ENCODE measurements at regions not wholly inside any gene's neighbourhood (a gene's known extent, or its start where the extent isn't known, plus 50 kb on each side); places are given as distances from the start of the nearest gene placed in this dataset.

- Histone ChIP-seq H3K4me3 (ENCODE audit: low read length) (no peak overlapping the region), H3K36me3 (ENCODE audit: control insufficient read depth, insufficient read depth, low read length) (no peaks in the 10 kb centered on the region), H3K9ac (ENCODE audit: low read length) (no peak overlapping the region), H3K9me3 (ENCODE audit: control insufficient read depth, low read length) (no peaks in the 10 kb centered on the region), H3K4me1 (ENCODE audit: control insufficient read depth, insufficient read depth, low read length) (no peaks in the 10 kb centered on the region), H3K27me3 (ENCODE audit: control insufficient read depth, insufficient read depth, low read length) (no peaks in the 10 kb centered on the region)
Observed at GRCh38 chr2:239786791-239787190, 238.4 kb downstream of the NDUFA10 start.

GRCh38 chr2:239781454-239781853 is 243.7 kb downstream of the NDUFA10 start:
- Histone ChIP-seq H3K4me1 (ENCODE audit: control insufficient read depth, insufficient read depth, low read length) (no peaks in the 10 kb centered on the region), H3K27me3 (ENCODE audit: control insufficient read depth, insufficient read depth, low read length) (no peaks in the 10 kb centered on the region), H3K36me3 (ENCODE audit: control insufficient read depth, insufficient read depth, low read length) (no peaks in the 10 kb centered on the region), H3K9me3 (ENCODE audit: control insufficient read depth, low read length) (no peaks in the 10 kb centered on the region), H3K4me3 (ENCODE audit: low read length) (no peak overlapping the region), H3K9ac (ENCODE audit: low read length) (no peak overlapping the region)

- no peaks in the 10 kb centered on the region for H3K4me1 ChIP-seq (ENCODE audit: control insufficient read depth, insufficient read depth, low read length)
- H3K9me3 ChIP-seq (ENCODE audit: control insufficient read depth, low read length): no peaks in the 10 kb centered on the region
- no peaks in the 10 kb centered on the region for H3K27me3 ChIP-seq (ENCODE audit: control insufficient read depth, insufficient read depth, low read length)
- no peak overlapping the region for H3K4me3 ChIP-seq (ENCODE audit: low read length)
- no peaks in the 10 kb centered on the region for H3K36me3 ChIP-seq (ENCODE audit: control insufficient read depth, insufficient read depth, low read length)
- H3K9ac ChIP-seq (ENCODE audit: low read length): no peak overlapping the region
Observed at GRCh38 chr2:239780236-239780994, 244.7 kb downstream of the NDUFA10 start.

GRCh38 chr2:239779584-239779983 is 245.6 kb downstream of the NDUFA10 start:
- Histone ChIP-seq H3K9me3 (ENCODE audit: control insufficient read depth, low read length) (no peaks in the 10 kb centered on the region), H3K4me3 (ENCODE audit: low read length) (no peak overlapping the region), H3K36me3 (ENCODE audit: control insufficient read depth, insufficient read depth, low read length) (no peaks in the 10 kb centered on the region), H3K27me3 (ENCODE audit: control insufficient read depth, insufficient read depth, low read length) (no peaks in the 10 kb centered on the region), H3K9ac (ENCODE audit: low read length) (no peak overlapping the region), H3K4me1 (ENCODE audit: control insufficient read depth, insufficient read depth, low read length) (no peaks in the 10 kb centered on the region)

- H3K4me3 ChIP-seq (ENCODE audit: low read length): no peak overlapping the region
- H3K27me3 ChIP-seq (ENCODE audit: control insufficient read depth, insufficient read depth, low read length): no peaks in the 10 kb centered on the region
- H3K36me3 ChIP-seq (ENCODE audit: control insufficient read depth, insufficient read depth, low read length): no peaks in the 10 kb centered on the region
- no peaks in the 10 kb centered on the region for H3K4me1 ChIP-seq (ENCODE audit: control insufficient read depth, insufficient read depth, low read length)
- no peaks in the 10 kb centered on the region for H3K9me3 ChIP-seq (ENCODE audit: control insufficient read depth, low read length)
- H3K9ac ChIP-seq (ENCODE audit: low read length): no peak overlapping the region
Observed at GRCh38 chr2:239778861-239779558, 246.1 kb downstream of the NDUFA10 start.

- no peaks in the 10 kb centered on the region for H3K27me3 ChIP-seq (ENCODE audit: control insufficient read depth, insufficient read depth, low read length)
Observed at GRCh38 chr2:239778042-239778851, 246.9 kb downstream of the NDUFA10 start.

GRCh38 chr2:239777219-239777618 is 247.9 kb downstream of the NDUFA10 start:
- no peaks in the 10 kb centered on the region for H3K36me3 ChIP-seq (ENCODE audit: control insufficient read depth, insufficient read depth, low read length)
- no peaks in the 10 kb centered on the region for H3K27me3 ChIP-seq (ENCODE audit: control insufficient read depth, insufficient read depth, low read length)
- H3K9me3 ChIP-seq (ENCODE audit: control insufficient read depth, low read length): no peaks in the 10 kb centered on the region
- no peak overlapping the region for H3K9ac ChIP-seq (ENCODE audit: low read length)
- H3K4me3 ChIP-seq (ENCODE audit: low read length): no peak overlapping the region
- no peaks in the 10 kb centered on the region for H3K4me1 ChIP-seq (ENCODE audit: control insufficient read depth, insufficient read depth, low read length)

More at GRCh38 chr2:239778042-239778851, 246.9 kb downstream of the NDUFA10 start:
- Histone ChIP-seq H3K4me3 (ENCODE audit: low read length) (no peak overlapping the region), H3K36me3 (ENCODE audit: control insufficient read depth, insufficient read depth, low read length) (no peaks in the 10 kb centered on the region), H3K4me1 (ENCODE audit: control insufficient read depth, insufficient read depth, low read length) (no peaks in the 10 kb centered on the region), H3K9ac (ENCODE audit: low read length) (no peak overlapping the region), H3K9me3 (ENCODE audit: control insufficient read depth, low read length) (no peaks in the 10 kb centered on the region)

- H3K9ac ChIP-seq (ENCODE audit: low read length): no peak overlapping the region
- H3K9me3 ChIP-seq (ENCODE audit: control insufficient read depth, low read length): no peaks in the 10 kb centered on the region
- H3K4me1 ChIP-seq (ENCODE audit: control insufficient read depth, insufficient read depth, low read length): no peaks in the 10 kb centered on the region
- no peaks in the 10 kb centered on the region for H3K27me3 ChIP-seq (ENCODE audit: control insufficient read depth, insufficient read depth, low read length)
- H3K36me3 ChIP-seq (ENCODE audit: control insufficient read depth, insufficient read depth, low read length): no peaks in the 10 kb centered on the region
- H3K4me3 ChIP-seq (ENCODE audit: low read length): no peak overlapping the region
Observed at GRCh38 chr2:239776436-239777005, 248.6 kb downstream of the NDUFA10 start.

GRCh38 chr2:239775623-239776435 is 249.3 kb downstream of the NDUFA10 start:
- Histone ChIP-seq H3K4me1 (ENCODE audit: control insufficient read depth, insufficient read depth, low read length) (no peaks in the 10 kb centered on the region), H3K9me3 (ENCODE audit: control insufficient read depth, low read length) (no peaks in the 10 kb centered on the region), H3K9ac (ENCODE audit: low read length) (no peak overlapping the region), H3K27me3 (ENCODE audit: control insufficient read depth, insufficient read depth, low read length) (no peaks in the 10 kb centered on the region), H3K36me3 (ENCODE audit: control insufficient read depth, insufficient read depth, low read length) (no peaks in the 10 kb centered on the region), H3K4me3 (ENCODE audit: low read length) (no peak overlapping the region)

GRCh38 chr2:239774933-239775622 is 250.1 kb downstream of the NDUFA10 start:
- H3K9me3 ChIP-seq (ENCODE audit: control insufficient read depth, low read length): no peaks in the 10 kb centered on the region
- H3K4me1 ChIP-seq (ENCODE audit: control insufficient read depth, insufficient read depth, low read length): no peaks in the 10 kb centered on the region
- H3K36me3 ChIP-seq (ENCODE audit: control insufficient read depth, insufficient read depth, low read length): no peaks in the 10 kb centered on the region
- H3K9ac ChIP-seq (ENCODE audit: low read length): no peak overlapping the region
- H3K27me3 ChIP-seq (ENCODE audit: control insufficient read depth, insufficient read depth, low read length): no peaks in the 10 kb centered on the region
- H3K4me3 ChIP-seq (ENCODE audit: low read length): no peak overlapping the region

- Histone ChIP-seq H3K36me3 (ENCODE audit: control insufficient read depth, insufficient read depth, low read length) (no peaks in the 10 kb centered on the region), H3K27me3 (ENCODE audit: control insufficient read depth, insufficient read depth, low read length) (no peaks in the 10 kb centered on the region), H3K4me3 (ENCODE audit: low read length) (no peak overlapping the region), H3K4me1 (ENCODE audit: control insufficient read depth, insufficient read depth, low read length) (no peaks in the 10 kb centered on the region), H3K9me3 (ENCODE audit: control insufficient read depth, low read length) (no peaks in the 10 kb centered on the region), H3K9ac (ENCODE audit: low read length) (no peak overlapping the region)
Observed at GRCh38 chr2:239774142-239774462, 251.0 kb downstream of the NDUFA10 start.
